PFSK-1 (cell line): ENCODE measurements at regions not wholly inside any gene's neighbourhood (a gene's known extent, or its start where the extent isn't known, plus 50 kb on each side); places are given as distances from the start of the nearest gene placed in this dataset.

Source experiments
- FOXP2 ChIP-seq: optimal IDR thresholded peaks from 2 replicates; pipeline ENCODE3; 2011; ENCODE audit warnings: borderline replicate concordance, control low read depth, inconsistent platforms; ENCODE audit not compliant: insufficient read depth; ENCODE audit errors: extremely low read length, extremely low read depth
- POLR2AphosphoS5 ChIP-seq: IDR thresholded peaks from 2 replicates; pipeline ENCODE4 v1.6.1; 2012; ENCODE audit warnings: low read depth, mild to moderate bottlenecking, control low read depth, low read length, moderate library complexity
- SIN3A ChIP-seq: IDR thresholded peaks from 2 replicates; pipeline ENCODE4 v1.6.1; 2012; ENCODE audit warnings: mild to moderate bottlenecking, low read length, moderate library complexity, borderline replicate concordance; ENCODE audit not compliant: insufficient read depth
- TAF1 ChIP-seq: IDR thresholded peaks from 2 replicates; pipeline ENCODE4 v1.6.1; 2012; ENCODE audit warnings: low read length, control low read depth, borderline replicate concordance; ENCODE audit not compliant: insufficient read depth
- TF ChIP-seq, protein P1 (sequence below), 2 experiments: IDR thresholded peaks; 2 replicates each; pipeline versions ENCODE4 v1.6.1 to v1.8.0; 2011 to 2012; ENCODE audit warnings: low read depth in 2 of 2, low read length in 2 of 2, control low read depth in 1 of 2, inconsistent platforms in 1 of 2, mild to moderate bottlenecking in 1 of 2, moderate library complexity in 1 of 2; ENCODE audit not compliant: insufficient read depth in 1 of 2

GRCh38 chr6:81906709-81907204 is 154.3 kb upstream of the TENT5A start:
- TF ChIP-seq POLR2AphosphoS5: no peak
- TF ChIP-seq, protein P1, sequence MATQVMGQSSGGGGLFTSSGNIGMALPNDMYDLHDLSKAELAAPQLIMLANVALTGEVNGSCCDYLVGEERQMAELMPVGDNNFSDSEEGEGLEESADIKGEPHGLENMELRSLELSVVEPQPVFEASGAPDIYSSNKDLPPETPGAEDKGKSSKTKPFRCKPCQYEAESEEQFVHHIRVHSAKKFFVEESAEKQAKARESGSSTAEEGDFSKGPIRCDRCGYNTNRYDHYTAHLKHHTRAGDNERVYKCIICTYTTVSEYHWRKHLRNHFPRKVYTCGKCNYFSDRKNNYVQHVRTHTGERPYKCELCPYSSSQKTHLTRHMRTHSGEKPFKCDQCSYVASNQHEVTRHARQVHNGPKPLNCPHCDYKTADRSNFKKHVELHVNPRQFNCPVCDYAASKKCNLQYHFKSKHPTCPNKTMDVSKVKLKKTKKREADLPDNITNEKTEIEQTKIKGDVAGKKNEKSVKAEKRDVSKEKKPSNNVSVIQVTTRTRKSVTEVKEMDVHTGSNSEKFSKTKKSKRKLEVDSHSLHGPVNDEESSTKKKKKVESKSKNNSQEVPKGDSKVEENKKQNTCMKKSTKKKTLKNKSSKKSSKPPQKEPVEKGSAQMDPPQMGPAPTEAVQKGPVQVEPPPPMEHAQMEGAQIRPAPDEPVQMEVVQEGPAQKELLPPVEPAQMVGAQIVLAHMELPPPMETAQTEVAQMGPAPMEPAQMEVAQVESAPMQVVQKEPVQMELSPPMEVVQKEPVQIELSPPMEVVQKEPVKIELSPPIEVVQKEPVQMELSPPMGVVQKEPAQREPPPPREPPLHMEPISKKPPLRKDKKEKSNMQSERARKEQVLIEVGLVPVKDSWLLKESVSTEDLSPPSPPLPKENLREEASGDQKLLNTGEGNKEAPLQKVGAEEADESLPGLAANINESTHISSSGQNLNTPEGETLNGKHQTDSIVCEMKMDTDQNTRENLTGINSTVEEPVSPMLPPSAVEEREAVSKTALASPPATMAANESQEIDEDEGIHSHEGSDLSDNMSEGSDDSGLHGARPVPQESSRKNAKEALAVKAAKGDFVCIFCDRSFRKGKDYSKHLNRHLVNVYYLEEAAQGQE (IDR thresholded peaks at IDR 0.05; ENCODE audit: insufficient read depth in 1 of 2, low read depth in 2 of 2, low read length in 2 of 2): no peak
- TF ChIP-seq SIN3A: no peak
- no peak for TF ChIP-seq TAF1
- no peak for TF ChIP-seq FOXP2
